Nephron progenitor cell (in vitro differentiated cells): ENCODE measurements at regions not wholly inside any gene's neighbourhood (a gene's known extent, or its start where the extent isn't known, plus 50 kb on each side); places are given as distances from the start of the nearest gene placed in this dataset.

Source experiments
- DNase-seq: peaks from one replicate; pipeline ENCODE4 v3.0.0; 2021
- H3K27ac Mint-ChIP-seq: 2 replicates; pipeline ENCODE4 v1.8.0; 2021; ENCODE audit warnings: mild to moderate bottlenecking, moderate library complexity, mixed read lengths
- H3K27me3 Mint-ChIP-seq: 2 replicates; pipeline ENCODE4 v1.8.0; 2021; ENCODE audit warnings: mild to moderate bottlenecking, low read depth, mixed read lengths; ENCODE audit not compliant: poor library complexity
- H3K36me3 Mint-ChIP-seq: 2 replicates; pipeline ENCODE4 v1.8.0; 2021; ENCODE audit warnings: low read depth, mixed read lengths
- H3K4me1 Mint-ChIP-seq: 2 replicates; pipeline ENCODE4 v1.8.0; 2021; ENCODE audit warnings: mixed read lengths
- H3K4me3 Mint-ChIP-seq: 2 replicates; pipeline ENCODE4 v1.8.0; 2021; ENCODE audit warnings: mild to moderate bottlenecking, moderate library complexity, mixed read lengths
- H3K9me3 Mint-ChIP-seq: 2 replicates; pipeline ENCODE4 v1.8.0; 2021; ENCODE audit warnings: mild to moderate bottlenecking, moderate library complexity, mixed read lengths
- TF ChIP-seq, protein P1 (sequence below): fragments of 200-600 bp; sonication (generic); IDR thresholded peaks from 2 replicates; pipeline ENCODE4 v1.5.0; 2021; ENCODE audit warnings: antibody characterized with exemption

DNA sequence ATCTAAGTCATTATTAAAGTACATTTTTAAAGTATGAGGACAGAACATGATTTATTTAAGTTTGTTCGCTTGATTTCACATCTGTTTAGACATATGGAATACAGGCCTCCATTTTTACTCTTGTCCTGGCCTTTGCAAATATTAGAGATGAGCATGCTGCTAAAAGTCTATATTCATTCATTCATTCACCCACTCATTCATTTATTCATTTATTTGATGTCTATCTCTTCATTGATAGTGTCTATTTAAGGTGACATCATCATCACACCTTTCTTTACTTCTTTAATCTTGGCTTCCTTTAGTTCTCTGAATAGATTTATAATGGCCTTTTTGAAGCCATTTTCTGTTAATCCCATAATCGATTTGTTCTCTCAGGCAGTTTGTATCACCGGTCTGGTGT lies 68.0 kb downstream of the THNSL1 start:
- Mint-ChIP-seq H3K27me3 (no peaks in the 10 kb centered on the region), H3K4me1 (peaks cover 34% of the 10 kb centered on the region), H3K9me3 (peaks cover 11% of the 10 kb centered on the region), H3K27ac (no peak overlapping the region), H3K36me3 (no peaks in the 10 kb centered on the region), H3K4me3 (no peak overlapping the region)
- DNase-seq, result no peak
- TF ChIP-seq, protein P1, sequence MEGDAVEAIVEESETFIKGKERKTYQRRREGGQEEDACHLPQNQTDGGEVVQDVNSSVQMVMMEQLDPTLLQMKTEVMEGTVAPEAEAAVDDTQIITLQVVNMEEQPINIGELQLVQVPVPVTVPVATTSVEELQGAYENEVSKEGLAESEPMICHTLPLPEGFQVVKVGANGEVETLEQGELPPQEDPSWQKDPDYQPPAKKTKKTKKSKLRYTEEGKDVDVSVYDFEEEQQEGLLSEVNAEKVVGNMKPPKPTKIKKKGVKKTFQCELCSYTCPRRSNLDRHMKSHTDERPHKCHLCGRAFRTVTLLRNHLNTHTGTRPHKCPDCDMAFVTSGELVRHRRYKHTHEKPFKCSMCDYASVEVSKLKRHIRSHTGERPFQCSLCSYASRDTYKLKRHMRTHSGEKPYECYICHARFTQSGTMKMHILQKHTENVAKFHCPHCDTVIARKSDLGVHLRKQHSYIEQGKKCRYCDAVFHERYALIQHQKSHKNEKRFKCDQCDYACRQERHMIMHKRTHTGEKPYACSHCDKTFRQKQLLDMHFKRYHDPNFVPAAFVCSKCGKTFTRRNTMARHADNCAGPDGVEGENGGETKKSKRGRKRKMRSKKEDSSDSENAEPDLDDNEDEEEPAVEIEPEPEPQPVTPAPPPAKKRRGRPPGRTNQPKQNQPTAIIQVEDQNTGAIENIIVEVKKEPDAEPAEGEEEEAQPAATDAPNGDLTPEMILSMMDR, result no peak

DNA sequence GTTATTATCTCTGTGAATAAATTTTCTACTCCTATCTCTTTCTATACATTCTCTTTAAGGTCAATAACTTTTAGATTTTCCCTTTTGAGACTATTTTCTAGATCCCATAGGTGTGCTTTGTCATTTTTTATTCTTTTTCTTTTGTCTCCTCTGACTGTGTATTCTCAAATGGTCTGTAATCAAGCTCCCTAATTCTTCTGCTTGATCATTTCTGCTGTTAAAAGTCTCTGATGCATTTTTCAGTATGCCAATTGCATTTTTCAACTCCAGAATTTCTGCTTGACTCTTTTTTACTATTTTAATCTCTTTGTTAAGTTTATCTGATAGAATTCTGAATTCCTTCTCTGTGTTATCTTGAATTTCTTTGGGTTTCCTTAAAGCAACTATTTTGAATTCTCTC lies 78.2 kb downstream of the THNSL1 start:
- peaks cover 6% of the 10 kb centered on the region for H3K36me3 Mint-ChIP-seq
- TF ChIP-seq, protein P1, result no peak
- H3K4me1 Mint-ChIP-seq, result no peaks in the 10 kb centered on the region
- no peak overlapping the region for H3K27ac Mint-ChIP-seq
- peaks cover 11% of the 10 kb centered on the region for H3K27me3 Mint-ChIP-seq
- H3K9me3 Mint-ChIP-seq, result peaks cover 57% of the 10 kb centered on the region
- no peak for DNase-seq
- H3K4me3 Mint-ChIP-seq, result no peak overlapping the region

- H3K4me3 Mint-ChIP-seq, result no peak overlapping the region
- peaks cover 7% of the 10 kb centered on the region for H3K27me3 Mint-ChIP-seq
- peaks cover 29% of the 10 kb centered on the region for H3K9me3 Mint-ChIP-seq
- no peak for DNase-seq
- H3K27ac Mint-ChIP-seq, result no peak overlapping the region
- H3K36me3 Mint-ChIP-seq, result peaks cover 6% of the 10 kb centered on the region
- TF ChIP-seq, protein P1, result no peak
- H3K4me1 Mint-ChIP-seq, result peaks cover 5% of the 10 kb centered on the region
Observed at GRCh38 chr10:25097669-25098411, 77.0 kb upstream of the GPR158 start.

GRCh38 chr10:25100141-25100540 lies 74.7 kb upstream of the GPR158 start:
- H3K27ac Mint-ChIP-seq, result no peak overlapping the region
- H3K36me3 Mint-ChIP-seq, result no peaks in the 10 kb centered on the region
- peaks cover 10% of the 10 kb centered on the region for H3K9me3 Mint-ChIP-seq
- peaks cover 3% of the 10 kb centered on the region for H3K27me3 Mint-ChIP-seq
- TF ChIP-seq, protein P1, result no peak
- H3K4me1 Mint-ChIP-seq, result peaks cover 5% of the 10 kb centered on the region
- H3K4me3 Mint-ChIP-seq, result no peak overlapping the region
- DNase-seq, result no peak

GRCh38 chr10:25101461-25102146 lies 73.2 kb upstream of the GPR158 start:
- Mint-ChIP-seq H3K27me3 (peaks cover 3% of the 10 kb centered on the region), H3K4me1 (peaks cover 5% of the 10 kb centered on the region), H3K36me3 (no peaks in the 10 kb centered on the region), H3K4me3 (no peak overlapping the region), H3K9me3 (peaks cover 4% of the 10 kb centered on the region), H3K27ac (no peak overlapping the region)
- no peak for DNase-seq
- TF ChIP-seq, protein P1, result no peak
